Naive B cell (primary cell): ENCODE measurements at regions not wholly inside any gene's neighbourhood (a gene's known extent, or its start where the extent isn't known, plus 50 kb on each side); places are given as distances from the start of the nearest gene placed in this dataset.
A peak's percentile ranks its signal among the peaks of the same experiment; 100 is the strongest.

Experiments
- ATAC-seq, 2 donors: fragments of 150-1000 bp; cut with Tn5 transposase; 2 replicates each; pipeline ENCODE4 v1.10.0; 2021; ENCODE audit warnings: low read depth in 2 of 2, mild to moderate bottlenecking in 2 of 2, moderate library complexity in 2 of 2
- DNase-seq: peaks from one replicate; pipeline ENCODE4 v3.0.0; 2022
- H3K27ac Mint-ChIP-seq, 6 donors: one replicate each; pipeline ENCODE4 v1.8.0; 2020 to 2022; ENCODE audit warnings: mild to moderate bottlenecking in 6 of 6, mixed read lengths in 6 of 6, moderate library complexity in 5 of 6, inconsistent platforms in 2 of 6
- H3K27me3 Mint-ChIP-seq, 3 donors: one replicate each; pipeline ENCODE4 v1.8.0; 2021 to 2022; ENCODE audit warnings: mixed read lengths in 3 of 3, mild to moderate bottlenecking in 1 of 3
- H3K36me3 Mint-ChIP-seq, 2 donors: one replicate each; pipeline ENCODE4 v1.8.0; 2020 to 2022; ENCODE audit warnings: mixed read lengths in 2 of 2, inconsistent platforms in 1 of 2, mild to moderate bottlenecking in 1 of 2
- H3K4me1 Mint-ChIP-seq, 3 donors: one replicate each; pipeline ENCODE4 v1.8.0; 2020 to 2022; ENCODE audit warnings: mixed read lengths in 3 of 3, inconsistent platforms in 1 of 3, mild to moderate bottlenecking in 1 of 3, moderate library complexity in 1 of 3
- H3K4me3 Mint-ChIP-seq, 8 donors: one replicate each; pipeline ENCODE4 v1.8.0; 2020 to 2022; ENCODE audit warnings: mild to moderate bottlenecking in 8 of 8, mixed read lengths in 8 of 8, moderate library complexity in 8 of 8, inconsistent platforms in 2 of 8
- H3K9me3 Mint-ChIP-seq, 7 donors: one replicate each; pipeline ENCODE4 v1.8.0; 2020 to 2022; ENCODE audit warnings: mixed read lengths in 7 of 7, mild to moderate bottlenecking in 5 of 7, inconsistent platforms in 2 of 7, moderate library complexity in 1 of 7

DNA sequence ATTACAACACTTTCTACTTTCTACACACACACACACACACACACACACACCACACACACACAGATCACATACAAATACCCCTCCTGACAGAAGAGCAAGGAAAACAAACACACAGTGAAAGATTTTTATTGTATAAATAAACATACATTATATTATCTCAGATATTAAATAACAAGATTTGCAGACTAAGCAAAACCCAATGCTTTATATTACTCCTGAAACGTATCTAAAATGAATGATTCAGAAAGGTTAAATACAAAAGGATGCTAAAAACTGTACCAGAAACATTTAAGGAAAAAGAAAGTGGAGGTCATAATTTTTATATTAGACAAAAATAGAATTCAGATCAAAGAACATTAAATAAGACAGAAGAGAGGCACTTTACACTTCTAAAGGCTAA is 208.3 kb upstream of the NPSR1 start:
- no peaks in the 10 kb centered on the region for H3K27me3 Mint-ChIP-seq
- H3K4me1 Mint-ChIP-seq, result no peaks in the 10 kb centered on the region
- H3K4me3 Mint-ChIP-seq, result no peak overlapping the region
- no peaks in the 10 kb centered on the region for H3K36me3 Mint-ChIP-seq
- ATAC-seq (no peak), DNase-seq (no peak)
- H3K9me3 Mint-ChIP-seq, result peaks cover 2 to 23% (median 10%) of the 10 kb centered on the region in 7 donors
- H3K27ac Mint-ChIP-seq, result no peak overlapping the region

GRCh38 chr7:34451183-34451582 is 206.8 kb upstream of the NPSR1 start:
- Mint-ChIP-seq H3K4me3 (no peak overlapping the region), H3K27me3 (no peaks in the 10 kb centered on the region), H3K9me3 (peaks cover 0 to 14% (median 8%) of the 10 kb centered on the region in 7 donors), H3K36me3 (no peaks in the 10 kb centered on the region), H3K27ac (peak overlapping the region in 1 of 6 donors; percentile 77), H3K4me1 (no peaks in the 10 kb centered on the region)
- no peak for DNase-seq
- no peak for ATAC-seq

DNA sequence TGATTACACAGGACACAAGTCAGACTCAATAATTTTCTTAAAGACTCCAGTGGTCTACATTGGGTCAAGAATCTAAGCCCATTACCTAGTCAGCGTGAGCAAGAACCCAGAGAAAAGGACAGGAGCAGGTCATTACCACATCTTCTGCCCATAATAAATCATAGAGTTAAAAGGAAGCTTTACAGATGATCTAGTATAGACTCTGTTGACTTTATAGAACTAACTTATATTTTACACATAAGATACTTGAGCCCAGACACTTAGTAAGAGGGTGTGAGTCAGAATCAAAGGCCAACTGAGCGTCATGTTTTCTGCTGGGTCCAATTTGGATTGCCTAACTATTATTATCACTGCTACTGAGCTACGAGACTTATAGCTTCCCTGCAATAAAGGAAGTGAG is 206.1 kb upstream of the NPSR1 start:
- peaks cover 0 to 7% (median 6%) of the 10 kb centered on the region in 7 donors for H3K9me3 Mint-ChIP-seq
- ATAC-seq (no peak), DNase-seq (no peak)
- no peaks in the 10 kb centered on the region for H3K27me3 Mint-ChIP-seq
- H3K4me1 Mint-ChIP-seq, result no peaks in the 10 kb centered on the region
- no peak overlapping the region for H3K27ac Mint-ChIP-seq
- no peak overlapping the region for H3K4me3 Mint-ChIP-seq
- H3K36me3 Mint-ChIP-seq, result no peaks in the 10 kb centered on the region

GRCh38 chr7:34452363-34452762 is 205.7 kb upstream of the NPSR1 start:
- Mint-ChIP-seq H3K4me3 (no peak overlapping the region), H3K27ac (no peak overlapping the region), H3K36me3 (no peaks in the 10 kb centered on the region), H3K9me3 (peaks cover 0 to 7% (median 6%) of the 10 kb centered on the region in 7 donors), H3K27me3 (no peaks in the 10 kb centered on the region), H3K4me1 (no peaks in the 10 kb centered on the region)
- DNase-seq (no peak), ATAC-seq (no peak)

- ATAC-seq (no peak), DNase-seq (no peak)
- Mint-ChIP-seq H3K27ac (no peak overlapping the region), H3K36me3 (no peaks in the 10 kb centered on the region), H3K4me1 (no peaks in the 10 kb centered on the region), H3K27me3 (no peaks in the 10 kb centered on the region), H3K4me3 (no peak overlapping the region), H3K9me3 (peaks cover 0 to 6% (median 5%) of the 10 kb centered on the region in 7 donors)
These were observed 204.9 kb upstream of the NPSR1 start for GRCh38 chr7:34453150-34453549.

DNA sequence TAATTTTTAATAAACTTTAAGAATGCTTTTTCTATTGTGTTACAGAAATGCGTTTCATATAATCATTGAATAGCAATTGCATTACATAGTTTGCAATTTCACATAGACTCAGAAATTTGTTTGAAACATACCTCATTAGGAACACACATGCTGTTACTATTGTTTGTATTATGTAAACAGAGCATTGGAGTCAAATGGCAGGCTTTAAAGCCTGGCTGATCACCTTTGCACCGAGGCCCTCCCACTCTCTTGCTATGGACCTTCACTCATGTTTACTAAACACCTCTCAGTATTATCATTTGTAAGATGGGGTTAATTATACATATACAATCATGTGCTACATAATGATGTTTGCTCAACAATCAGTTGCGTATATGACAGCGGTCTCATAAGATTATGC is 203.6 kb upstream of the NPSR1 start:
- H3K27ac Mint-ChIP-seq, result no peak overlapping the region
- no peaks in the 10 kb centered on the region for H3K36me3 Mint-ChIP-seq

DNA sequence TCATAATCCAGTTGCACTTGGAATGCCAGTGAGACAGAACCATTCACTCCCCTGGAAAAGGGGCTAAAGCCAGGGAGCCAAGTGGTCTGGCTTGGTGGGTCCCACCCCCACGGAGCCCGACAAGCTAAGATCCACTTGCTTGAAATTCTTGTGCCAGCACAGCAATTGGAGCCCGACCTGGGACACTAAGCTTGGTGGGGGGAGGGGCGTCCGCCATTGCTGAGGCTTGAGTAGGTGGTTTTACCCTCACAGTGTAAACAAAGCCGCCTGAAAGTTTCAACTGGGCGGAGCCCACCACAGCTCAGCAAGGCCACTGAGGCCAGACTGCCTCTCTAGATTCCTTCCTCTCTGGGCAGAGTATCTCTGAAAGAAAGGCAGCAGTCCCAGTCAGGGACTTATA is 200.7 kb upstream of the NPSR1 start:
- ATAC-seq (no peak), DNase-seq (no peak)
- Mint-ChIP-seq H3K27ac (no peak overlapping the region), H3K9me3 (peaks cover 1 to 14% (median 10%) of the 10 kb centered on the region in 7 donors), H3K36me3 (no peaks in the 10 kb centered on the region), H3K4me3 (no peak overlapping the region), H3K27me3 (no peaks in the 10 kb centered on the region), H3K4me1 (no peaks in the 10 kb centered on the region)

More for the DNA sequence above, 203.6 kb upstream of the NPSR1 start:
- no peak overlapping the region for H3K4me3 Mint-ChIP-seq
- DNase-seq (no peak), ATAC-seq (no peak)
- no peaks in the 10 kb centered on the region for H3K27me3 Mint-ChIP-seq
- H3K9me3 Mint-ChIP-seq, result peaks cover 0 to 10% (median 3%) of the 10 kb centered on the region in 7 donors
- no peaks in the 10 kb centered on the region for H3K4me1 Mint-ChIP-seq

DNA sequence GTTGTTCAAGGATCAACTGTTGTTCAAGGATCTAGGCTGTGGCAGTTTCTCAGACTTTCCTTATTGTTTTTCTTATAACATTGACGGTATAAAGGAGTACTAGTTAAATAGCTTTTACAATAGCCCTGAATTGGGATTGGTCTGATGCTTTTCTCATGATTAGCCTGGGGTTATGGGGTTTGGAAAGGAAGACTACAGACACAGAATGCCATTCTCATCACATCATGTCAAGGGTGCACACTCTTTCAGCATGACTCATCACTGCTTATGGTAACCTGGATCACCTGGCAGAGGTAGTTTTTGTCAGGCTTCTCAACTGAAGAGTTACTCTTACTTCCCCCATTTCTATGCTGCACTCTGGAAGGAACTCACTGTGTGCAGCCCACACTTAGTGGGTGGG is 194.2 kb upstream of the NPSR1 start:
- Mint-ChIP-seq H3K36me3 (no peaks in the 10 kb centered on the region), H3K4me1 (no peaks in the 10 kb centered on the region), H3K27ac (no peak overlapping the region), H3K27me3 (no peaks in the 10 kb centered on the region), H3K4me3 (no peak overlapping the region), H3K9me3 (peaks cover 3 to 20% (median 15%) of the 10 kb centered on the region in 7 donors)
- ATAC-seq (no peak), DNase-seq (no peak)

GRCh38 chr7:34471844-34472243 is 186.2 kb upstream of the NPSR1 start:
- Mint-ChIP-seq H3K36me3 (no peaks in the 10 kb centered on the region), H3K9me3 (peaks cover 12 to 34% (median 21%) of the 10 kb centered on the region in 7 donors), H3K27me3 (no peaks in the 10 kb centered on the region), H3K4me3 (no peak overlapping the region), H3K27ac (no peak overlapping the region), H3K4me1 (no peaks in the 10 kb centered on the region)
- no peak for ATAC-seq
- DNase-seq, result no peak

- DNase-seq, result no peak
- ATAC-seq, result no peak
- Mint-ChIP-seq H3K27me3 (no peaks in the 10 kb centered on the region), H3K27ac (no peak overlapping the region), H3K4me1 (no peaks in the 10 kb centered on the region), H3K4me3 (no peak overlapping the region), H3K36me3 (no peaks in the 10 kb centered on the region), H3K9me3 (peaks cover 2 to 27% (median 14%) of the 10 kb centered on the region in 7 donors)
These were observed 171.6 kb upstream of the NPSR1 start for GRCh38 chr7:34486371-34486770.

GRCh38 chr7:34487391-34488115 is 170.5 kb upstream of the NPSR1 start:
- H3K4me3 Mint-ChIP-seq, result no peak overlapping the region
- ATAC-seq (no peak), DNase-seq (no peak)
- H3K27ac Mint-ChIP-seq, result no peak overlapping the region
- H3K27me3 Mint-ChIP-seq, result no peaks in the 10 kb centered on the region
- peaks cover 2 to 27% (median 15%) of the 10 kb centered on the region in 7 donors for H3K9me3 Mint-ChIP-seq
- H3K36me3 Mint-ChIP-seq, result no peaks in the 10 kb centered on the region
- H3K4me1 Mint-ChIP-seq, result no peaks in the 10 kb centered on the region

DNA sequence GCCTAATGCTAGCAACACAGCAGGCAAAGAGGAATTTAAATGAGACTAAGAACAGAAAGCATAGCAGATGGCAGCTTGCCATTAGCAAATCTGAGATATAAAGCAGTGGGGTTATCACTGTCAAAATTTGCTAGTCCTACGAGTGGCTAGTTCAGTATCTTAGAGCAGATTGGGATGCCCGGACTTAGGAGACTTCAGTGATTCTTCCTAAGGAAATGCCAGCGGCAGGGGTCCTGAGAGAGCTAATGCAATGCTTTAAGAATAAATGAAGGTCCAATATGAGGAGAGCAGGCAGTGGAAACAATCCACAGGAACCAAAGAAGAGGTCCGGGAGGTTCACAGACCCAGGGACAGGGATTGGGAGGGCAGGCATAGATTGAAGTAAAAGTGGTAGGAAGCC is 169.3 kb upstream of the NPSR1 start:
- no peaks in the 10 kb centered on the region for H3K27me3 Mint-ChIP-seq
- H3K4me3 Mint-ChIP-seq, result no peak overlapping the region
- DNase-seq (no peak), ATAC-seq (no peak)
- H3K4me1 Mint-ChIP-seq, result no peaks in the 10 kb centered on the region
- no peak overlapping the region for H3K27ac Mint-ChIP-seq
- no peaks in the 10 kb centered on the region for H3K36me3 Mint-ChIP-seq
- H3K9me3 Mint-ChIP-seq, result peaks cover 0 to 33% (median 14%) of the 10 kb centered on the region in 7 donors

DNA sequence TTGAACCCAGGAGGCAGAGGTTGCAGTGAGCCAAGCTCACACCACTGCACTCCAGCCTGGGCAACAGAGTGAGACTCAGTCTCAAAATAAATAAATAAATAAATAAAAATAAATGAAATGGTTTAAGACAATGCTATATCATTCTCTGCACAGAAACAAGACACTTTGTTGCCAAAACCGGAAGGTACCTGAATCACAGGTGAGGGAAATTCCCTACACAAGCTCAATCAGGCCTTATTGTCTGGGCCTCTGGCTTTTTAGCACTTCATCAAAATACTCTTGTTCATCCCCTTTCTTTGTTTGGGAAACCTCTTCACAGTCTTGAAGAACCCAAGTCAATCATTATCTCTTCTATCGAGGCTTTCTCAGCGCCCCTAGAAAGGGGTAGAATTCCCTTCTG is 166.1 kb upstream of the NPSR1 start:
- no peak overlapping the region for H3K27ac Mint-ChIP-seq
- H3K27me3 Mint-ChIP-seq, result no peaks in the 10 kb centered on the region
- H3K4me1 Mint-ChIP-seq, result no peaks in the 10 kb centered on the region
- DNase-seq (no peak), ATAC-seq (no peak)
- H3K9me3 Mint-ChIP-seq, result peaks cover 0 to 31% (median 14%) of the 10 kb centered on the region in 7 donors
- no peak overlapping the region for H3K4me3 Mint-ChIP-seq
- H3K36me3 Mint-ChIP-seq, result no peaks in the 10 kb centered on the region

DNA sequence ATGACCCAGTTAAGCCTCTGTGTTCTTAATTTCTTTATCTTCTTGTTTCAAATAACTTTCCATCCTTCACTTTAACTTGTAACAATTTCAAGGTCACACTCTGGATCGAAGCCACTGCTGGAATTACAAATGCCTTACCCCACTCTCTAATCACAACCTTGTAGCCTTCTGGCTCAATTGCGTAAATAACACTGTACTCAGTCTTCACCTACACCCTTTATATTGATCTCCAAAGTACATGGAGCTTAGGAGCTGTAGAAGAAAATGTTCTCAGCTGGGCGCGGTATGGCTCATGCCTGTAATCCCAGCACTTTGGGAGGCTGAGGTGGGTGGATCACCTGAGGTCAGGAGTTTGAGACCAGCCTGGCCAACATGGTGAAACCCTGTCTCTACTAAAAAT is 164.3 kb upstream of the NPSR1 start:
- Mint-ChIP-seq H3K36me3 (no peaks in the 10 kb centered on the region), H3K4me3 (no peak overlapping the region), H3K27ac (no peak overlapping the region), H3K27me3 (no peaks in the 10 kb centered on the region), H3K9me3 (peaks cover 0 to 28% (median 10%) of the 10 kb centered on the region in 7 donors), H3K4me1 (no peaks in the 10 kb centered on the region)
- DNase-seq (no peak), ATAC-seq (no peak)
